SK-N-SH treated with all-trans-retinoic acid at 6 μM for 48 hours (cell line): ENCODE measurements at regions not wholly inside any gene's neighbourhood (a gene's known extent, or its start where the extent isn't known, plus 50 kb on each side); places are given as distances from the start of the nearest gene placed in this dataset.

Experiments
- GLIS3 ChIP-seq: fragments of 250-450 bp; sonication (Bioruptor Pico); IDR thresholded peaks from 2 replicates; pipeline ENCODE4 v1.5.0; 2020; ENCODE audit warnings: mild to moderate bottlenecking, moderate library complexity
- RARB ChIP-seq: fragments of 250-450 bp; sonication (Bioruptor Pico); IDR thresholded peaks from 2 replicates; pipeline ENCODE4 v1.8.0; 2021; ENCODE audit warnings: mild to moderate bottlenecking, moderate library complexity
- SNAI2 ChIP-seq: fragments of 250-450 bp; sonication (Bioruptor Pico); IDR thresholded peaks from 2 replicates; pipeline ENCODE4 v1.5.0; 2020; ENCODE audit warnings: mild to moderate bottlenecking, moderate library complexity
- ZFP3 ChIP-seq: fragments of 250-450 bp; sonication (Bioruptor Pico); IDR thresholded peaks from 2 replicates; pipeline ENCODE4 v1.5.0; 2020; ENCODE audit warnings: mild to moderate bottlenecking, moderate library complexity
- ZFP30 ChIP-seq: fragments of 450-650 bp; formaldehyde crosslinking; IDR thresholded peaks from 2 replicates; pipeline ENCODE4 v1.5.0; 2022; ENCODE audit warnings: mild to moderate bottlenecking, moderate library complexity
- ZNF70 ChIP-seq: fragments of 450-650 bp; formaldehyde crosslinking; IDR thresholded peaks from 2 replicates; pipeline ENCODE4 v1.5.0; 2020; ENCODE audit warnings: mild to moderate bottlenecking, moderate library complexity

- TF ChIP-seq ZFP3 (CRISPR knock-in tag) = no peak
- TF ChIP-seq RARB (CRISPR knock-in tag) = no peak
- no peak for TF ChIP-seq ZFP30
- TF ChIP-seq GLIS3 = no peak
- TF ChIP-seq SNAI2 (CRISPR knock-in tag) = no peak
- no peak for TF ChIP-seq ZNF70 (CRISPR knock-in tag)
These were observed 770.9 kb downstream of the TNS3 start for GRCh38 chr7:46810986-46811385.
